Activated naive CD4-positive, alpha-beta T cell treated with anti-CD3 and anti-CD28 coated beads, Interleukin-2, amount 50 U/mL, for 24 hours (primary cell): ENCODE measurements at regions not wholly inside any gene's neighbourhood (a gene's known extent, or its start where the extent isn't known, plus 50 kb on each side); places are given as distances from the start of the nearest gene placed in this dataset.
"Not testable (repeated sequence)": the region's sequence is repeated elsewhere in the genome, so short reads cannot be mapped to it uniquely, and the experiment has no call there.

Source experiments
- H3K27ac Mint-ChIP-seq: one replicate; pipeline ENCODE4 v1.8.0; 2021; ENCODE audit warnings: mild to moderate bottlenecking, mixed read lengths
- H3K27me3 Mint-ChIP-seq: one replicate; pipeline ENCODE4 v1.8.0; 2021; ENCODE audit warnings: mixed read lengths
- H3K36me3 Mint-ChIP-seq: one replicate; pipeline ENCODE4 v1.8.0; 2021; ENCODE audit warnings: mixed read lengths
- H3K4me1 Mint-ChIP-seq: one replicate; pipeline ENCODE4 v1.8.0; 2021; ENCODE audit warnings: mixed read lengths
- H3K4me3 Mint-ChIP-seq: one replicate; pipeline ENCODE4 v1.8.0; 2021; ENCODE audit warnings: mild to moderate bottlenecking, mixed read lengths
- H3K9me3 Mint-ChIP-seq: one replicate; pipeline ENCODE4 v1.8.0; 2021; ENCODE audit warnings: mixed read lengths

- Mint-ChIP-seq H3K27me3 (no peaks in the 10 kb centered on the region), H3K4me1 (no peaks in the 10 kb centered on the region), H3K27ac (no peak overlapping the region), H3K9me3 (peaks cover 5% of the 10 kb centered on the region), H3K4me3 (no peak overlapping the region), H3K36me3 (peaks cover 8% of the 10 kb centered on the region)
Observed at GRCh38 chr2:64924170-64924934, 64.8 kb upstream of the SLC1A4 start.

- not testable (repeated sequence) for H3K4me3 Mint-ChIP-seq, H3K9me3 Mint-ChIP-seq, H3K27me3 Mint-ChIP-seq, H3K4me1 Mint-ChIP-seq, H3K27ac Mint-ChIP-seq, H3K36me3 Mint-ChIP-seq
Observed at GRCh38 chr2:64925930-64926722, 63.1 kb upstream of the SLC1A4 start.

- Mint-ChIP-seq H3K36me3 (peaks cover 8% of the 10 kb centered on the region), H3K27ac (no peak overlapping the region), H3K4me3 (no peak overlapping the region), H3K4me1 (no peaks in the 10 kb centered on the region), H3K27me3 (peaks cover 6% of the 10 kb centered on the region), H3K9me3 (peaks cover 5% of the 10 kb centered on the region)
Observed at GRCh38 chr2:64928813-64929212, 60.4 kb upstream of the SLC1A4 start.

GRCh38 chr2:64929333-64929732 is 59.9 kb upstream of the SLC1A4 start:
- no peak overlapping the region for H3K27ac Mint-ChIP-seq
- peaks cover 5% of the 10 kb centered on the region for H3K9me3 Mint-ChIP-seq
- no peaks in the 10 kb centered on the region for H3K4me1 Mint-ChIP-seq
- peaks cover 6% of the 10 kb centered on the region for H3K27me3 Mint-ChIP-seq
- peaks cover 8% of the 10 kb centered on the region for H3K36me3 Mint-ChIP-seq
- H3K4me3 Mint-ChIP-seq, result no peak overlapping the region

- no peaks in the 10 kb centered on the region for H3K4me1 Mint-ChIP-seq
- peaks cover 8% of the 10 kb centered on the region for H3K36me3 Mint-ChIP-seq
- H3K4me3 Mint-ChIP-seq, result no peak overlapping the region
- peaks cover 6% of the 10 kb centered on the region for H3K27me3 Mint-ChIP-seq
- H3K27ac Mint-ChIP-seq, result no peak overlapping the region
- H3K9me3 Mint-ChIP-seq, result peaks cover 5% of the 10 kb centered on the region
Observed at GRCh38 chr2:64930258-64930671, 58.9 kb upstream of the SLC1A4 start.

- Mint-ChIP-seq H3K4me1 (no peaks in the 10 kb centered on the region), H3K36me3 (peaks cover 4% of the 10 kb centered on the region), H3K27ac (no peak overlapping the region), H3K9me3 (peaks cover 5% of the 10 kb centered on the region), H3K27me3 (peaks cover 6% of the 10 kb centered on the region), H3K4me3 (no peak overlapping the region)
Observed at GRCh38 chr2:64931246-64932115, 57.7 kb upstream of the SLC1A4 start.

- Mint-ChIP-seq H3K4me1 (no peaks in the 10 kb centered on the region), H3K27me3 (peaks cover 6% of the 10 kb centered on the region), H3K9me3 (peaks cover 2% of the 10 kb centered on the region), H3K36me3 (peaks cover 1% of the 10 kb centered on the region), H3K27ac (no peak overlapping the region), H3K4me3 (no peak overlapping the region)
Observed at GRCh38 chr2:64932116-64932370, 57.2 kb upstream of the SLC1A4 start.

- H3K4me1 Mint-ChIP-seq, result no peaks in the 10 kb centered on the region
- no peaks in the 10 kb centered on the region for H3K36me3 Mint-ChIP-seq
- no peak overlapping the region for H3K27ac Mint-ChIP-seq
- H3K4me3 Mint-ChIP-seq, result no peak overlapping the region
- no peaks in the 10 kb centered on the region for H3K9me3 Mint-ChIP-seq
- H3K27me3 Mint-ChIP-seq, result peaks cover 6% of the 10 kb centered on the region
Observed at GRCh38 chr2:64932371-64933216, 56.6 kb upstream of the SLC1A4 start.

- Mint-ChIP-seq H3K36me3 (no peaks in the 10 kb centered on the region), H3K4me1 (peaks cover 4% of the 10 kb centered on the region), H3K4me3 (no peak overlapping the region), H3K27me3 (peaks cover 6% of the 10 kb centered on the region), H3K9me3 (no peaks in the 10 kb centered on the region), H3K27ac (no peak overlapping the region)
Observed at GRCh38 chr2:64934530-64934929, 54.7 kb upstream of the SLC1A4 start.

GRCh38 chr2:64936809-64937208 is 52.4 kb upstream of the SLC1A4 start:
- no peak overlapping the region for H3K27ac Mint-ChIP-seq
- H3K4me1 Mint-ChIP-seq, result peaks cover 8% of the 10 kb centered on the region
- H3K27me3 Mint-ChIP-seq, result peaks cover 2% of the 10 kb centered on the region
- no peaks in the 10 kb centered on the region for H3K36me3 Mint-ChIP-seq
- no peaks in the 10 kb centered on the region for H3K9me3 Mint-ChIP-seq
- H3K4me3 Mint-ChIP-seq, result no peak overlapping the region

- not testable (repeated sequence) for H3K9me3 Mint-ChIP-seq, H3K4me1 Mint-ChIP-seq, H3K4me3 Mint-ChIP-seq, H3K27me3 Mint-ChIP-seq, H3K36me3 Mint-ChIP-seq, H3K27ac Mint-ChIP-seq
Observed at GRCh38 chr2:64937314-64937686, 51.9 kb upstream of the SLC1A4 start.

GRCh38 chr2:64937687-64938491 is 51.3 kb upstream of the SLC1A4 start:
- no peak overlapping the region for H3K27ac Mint-ChIP-seq
- no peak overlapping the region for H3K4me3 Mint-ChIP-seq
- H3K9me3 Mint-ChIP-seq, result no peaks in the 10 kb centered on the region
- no peaks in the 10 kb centered on the region for H3K36me3 Mint-ChIP-seq
- H3K27me3 Mint-ChIP-seq, result peaks cover 2% of the 10 kb centered on the region
- H3K4me1 Mint-ChIP-seq, result peaks cover 8% of the 10 kb centered on the region

GRCh38 chr2:64938607-64939285 is 50.5 kb upstream of the SLC1A4 start:
- H3K27ac Mint-ChIP-seq, result no peak overlapping the region
- H3K4me3 Mint-ChIP-seq, result no peak overlapping the region
- H3K4me1 Mint-ChIP-seq, result peaks cover 8% of the 10 kb centered on the region
- no peaks in the 10 kb centered on the region for H3K9me3 Mint-ChIP-seq
- no peaks in the 10 kb centered on the region for H3K36me3 Mint-ChIP-seq
- peaks cover 2% of the 10 kb centered on the region for H3K27me3 Mint-ChIP-seq

- H3K9me3 Mint-ChIP-seq, result no peaks in the 10 kb centered on the region
- H3K27ac Mint-ChIP-seq, result no peak overlapping the region
- no peaks in the 10 kb centered on the region for H3K36me3 Mint-ChIP-seq
- H3K27me3 Mint-ChIP-seq, result peaks cover 2% of the 10 kb centered on the region
- H3K4me3 Mint-ChIP-seq, result no peak overlapping the region
- peaks cover 8% of the 10 kb centered on the region for H3K4me1 Mint-ChIP-seq
Observed at GRCh38 chr2:64939332-64939917, 49.8 kb upstream of the SLC1A4 start.
